Lower leg skin (tissue), 4 donors: ENCODE measurements at regions not wholly inside any gene's neighbourhood (a gene's known extent, or its start where the extent isn't known, plus 50 kb on each side); places are given as distances from the start of the nearest gene placed in this dataset.

ENCODE experiments used
- DNase-seq, 2 donors: peaks; one replicate each; pipeline ENCODE4 v3.0.0-alpha.2; 2019; ENCODE audit warnings: low spot score in 2 of 2
- H3K4me3 ChIP-seq: fragments of 200-600 bp; sonication (generic); 2 replicates; pipeline ENCODE4 v1.5.1; 2017; ENCODE audit warnings: mild to moderate bottlenecking, low read depth; ENCODE audit not compliant: poor library complexity, severe bottlenecking
- POLR2A ChIP-seq, 2 donors: fragments of 450-650 bp; IDR thresholded peaks; one replicate each; pipeline ENCODE4 v1.6.1; 2016 to 2017; ENCODE audit warnings: antibody characterized with exemption in 2 of 2, mild to moderate bottlenecking in 1 of 2, moderate library complexity in 1 of 2
- WGBS, 2 donors: methylation state at CpG; one replicate each; pipeline ENCODE4 v1.1.5; 2018; 5-methylcytosine and 5-hydroxymethylcytosine counted together
- intact Hi-C: fragments of 100-400 bp; cut with DNase I; formaldehyde crosslinking; loops from one replicate; pipeline ENCODE4 v1.15.0; 2023; ENCODE audit warnings: low total_unique reads
- TF ChIP-seq, protein P1 (sequence below), 3 donors: fragments of 450-650 bp; IDR thresholded peaks; one replicate each; pipeline ENCODE4 v1.5.1; 2016; ENCODE audit warnings: antibody characterized with exemption in 3 of 3, mild to moderate bottlenecking in 3 of 3, moderate library complexity in 2 of 3

GRCh38 chr13:62684359-62684758 is 1268.7 kb upstream of the PCDH20 start:
- TF ChIP-seq, protein P1, sequence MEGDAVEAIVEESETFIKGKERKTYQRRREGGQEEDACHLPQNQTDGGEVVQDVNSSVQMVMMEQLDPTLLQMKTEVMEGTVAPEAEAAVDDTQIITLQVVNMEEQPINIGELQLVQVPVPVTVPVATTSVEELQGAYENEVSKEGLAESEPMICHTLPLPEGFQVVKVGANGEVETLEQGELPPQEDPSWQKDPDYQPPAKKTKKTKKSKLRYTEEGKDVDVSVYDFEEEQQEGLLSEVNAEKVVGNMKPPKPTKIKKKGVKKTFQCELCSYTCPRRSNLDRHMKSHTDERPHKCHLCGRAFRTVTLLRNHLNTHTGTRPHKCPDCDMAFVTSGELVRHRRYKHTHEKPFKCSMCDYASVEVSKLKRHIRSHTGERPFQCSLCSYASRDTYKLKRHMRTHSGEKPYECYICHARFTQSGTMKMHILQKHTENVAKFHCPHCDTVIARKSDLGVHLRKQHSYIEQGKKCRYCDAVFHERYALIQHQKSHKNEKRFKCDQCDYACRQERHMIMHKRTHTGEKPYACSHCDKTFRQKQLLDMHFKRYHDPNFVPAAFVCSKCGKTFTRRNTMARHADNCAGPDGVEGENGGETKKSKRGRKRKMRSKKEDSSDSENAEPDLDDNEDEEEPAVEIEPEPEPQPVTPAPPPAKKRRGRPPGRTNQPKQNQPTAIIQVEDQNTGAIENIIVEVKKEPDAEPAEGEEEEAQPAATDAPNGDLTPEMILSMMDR (IDR thresholded peaks at IDR 0.05) = no peak
- no peak for TF ChIP-seq POLR2A (IDR thresholded peaks at IDR 0.05)
- no peak for DNase-seq
- intact Hi-C loops = no loop called here
- WGBS, 2 donors = 68 to 83% methylated on average over 2 of the region's 2 CpGs
- H3K4me3 ChIP-seq = no peak overlapping the region

DNA sequence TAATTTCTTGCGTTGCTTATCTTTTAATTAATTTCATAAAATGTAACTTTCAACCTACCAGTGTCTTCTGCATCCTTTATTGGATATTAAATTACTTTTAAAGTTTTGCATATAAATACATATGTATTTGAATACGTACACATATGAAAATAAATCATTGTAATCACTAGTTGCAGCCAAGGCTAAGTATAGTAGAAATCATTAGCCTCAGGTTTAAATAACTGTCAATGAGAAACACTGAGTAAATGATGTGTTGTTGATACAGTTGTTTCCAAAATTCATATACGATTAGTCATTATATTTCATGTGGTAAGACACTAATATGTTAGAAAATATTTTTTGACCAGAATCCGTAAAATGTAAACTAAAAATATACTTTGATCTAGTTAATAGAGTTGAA is 1267.1 kb upstream of the PCDH20 start:
- no peak for TF ChIP-seq POLR2A (IDR thresholded peaks at IDR 0.05)
- 71 to 86% methylated on average over 4 of the region's 4 CpGs for WGBS, 2 donors
- no peak overlapping the region for H3K4me3 ChIP-seq
- no peak for DNase-seq
- intact Hi-C loops = no loop called here

GRCh38 chr13:62678039-62678438 is 1262.4 kb upstream of the PCDH20 start:
- DNase-seq = no peak
- TF ChIP-seq, protein P1 (IDR thresholded peaks at IDR 0.05) = no peak
- no peak for TF ChIP-seq POLR2A (IDR thresholded peaks at IDR 0.05)
- intact Hi-C loops = no loop called here
- WGBS, 2 donors = 51 to 66% methylated on average over 4 of the region's 4 CpGs
- no peak overlapping the region for H3K4me3 ChIP-seq

GRCh38 chr13:62663767-62664166 is 1248.1 kb upstream of the PCDH20 start:
- no peak for DNase-seq
- intact Hi-C loops = no loop called here
- TF ChIP-seq, protein P1 (IDR thresholded peaks at IDR 0.05) = no peak
- TF ChIP-seq POLR2A (IDR thresholded peaks at IDR 0.05) = no peak
- 62 to 64% methylated on average over 1 of the region's 1 CpG for WGBS, 2 donors
- H3K4me3 ChIP-seq = no peak overlapping the region

- intact Hi-C loops = no loop called here
- no peak for DNase-seq
- TF ChIP-seq, protein P1 (IDR thresholded peaks at IDR 0.05) = no peak
- 40 to 70% methylated on average over 3 of the region's 3 CpGs for WGBS, 2 donors
- H3K4me3 ChIP-seq = no peak overlapping the region
Observed at GRCh38 chr13:62659365-62659764, 1243.7 kb upstream of the PCDH20 start.

- intact Hi-C loops = no loop called here
- no peak for TF ChIP-seq POLR2A (IDR thresholded peaks at IDR 0.05)
- TF ChIP-seq, protein P1 (IDR thresholded peaks at IDR 0.05) = no peak
- DNase-seq = no peak
- H3K4me3 ChIP-seq = no peak overlapping the region
Observed at GRCh38 chr13:62653371-62653770, 1237.7 kb upstream of the PCDH20 start.
